ENCODE measurements at regions not wholly inside any gene's neighbourhood (a gene's known extent, or its start where the extent isn't known, plus 50 kb on each side); places are given as distances from the start of the nearest gene placed in this dataset.

DNA sequence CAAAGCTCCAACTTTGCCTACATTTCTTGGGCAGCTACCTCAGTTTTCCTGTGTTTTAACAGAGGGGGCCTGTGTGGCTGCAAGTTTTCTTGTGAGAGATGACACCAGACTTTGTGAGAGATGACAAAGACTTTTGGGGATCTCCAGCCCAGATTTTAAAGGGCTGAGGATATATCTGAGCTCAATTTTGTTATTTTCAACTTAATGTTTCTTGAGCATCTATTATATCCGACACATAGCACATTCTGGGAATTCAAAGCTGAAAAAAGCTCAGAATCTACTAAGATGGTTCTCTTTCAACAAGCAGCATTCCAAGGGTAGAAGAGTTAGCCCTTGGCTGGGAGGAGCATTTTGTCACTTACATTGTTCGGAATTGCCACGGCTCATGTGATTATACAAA, 53.4 kb upstream of the PTGFRN start:
- TF ChIP-seq, protein P1, sequence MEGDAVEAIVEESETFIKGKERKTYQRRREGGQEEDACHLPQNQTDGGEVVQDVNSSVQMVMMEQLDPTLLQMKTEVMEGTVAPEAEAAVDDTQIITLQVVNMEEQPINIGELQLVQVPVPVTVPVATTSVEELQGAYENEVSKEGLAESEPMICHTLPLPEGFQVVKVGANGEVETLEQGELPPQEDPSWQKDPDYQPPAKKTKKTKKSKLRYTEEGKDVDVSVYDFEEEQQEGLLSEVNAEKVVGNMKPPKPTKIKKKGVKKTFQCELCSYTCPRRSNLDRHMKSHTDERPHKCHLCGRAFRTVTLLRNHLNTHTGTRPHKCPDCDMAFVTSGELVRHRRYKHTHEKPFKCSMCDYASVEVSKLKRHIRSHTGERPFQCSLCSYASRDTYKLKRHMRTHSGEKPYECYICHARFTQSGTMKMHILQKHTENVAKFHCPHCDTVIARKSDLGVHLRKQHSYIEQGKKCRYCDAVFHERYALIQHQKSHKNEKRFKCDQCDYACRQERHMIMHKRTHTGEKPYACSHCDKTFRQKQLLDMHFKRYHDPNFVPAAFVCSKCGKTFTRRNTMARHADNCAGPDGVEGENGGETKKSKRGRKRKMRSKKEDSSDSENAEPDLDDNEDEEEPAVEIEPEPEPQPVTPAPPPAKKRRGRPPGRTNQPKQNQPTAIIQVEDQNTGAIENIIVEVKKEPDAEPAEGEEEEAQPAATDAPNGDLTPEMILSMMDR (IDR thresholded peaks at IDR 0.05): no peak
- no peak for TF ChIP-seq POLR2A (IDR thresholded peaks at IDR 0.05)
